Heart right ventricle (tissue), 16 donors: ENCODE measurements at regions not wholly inside any gene's neighbourhood (a gene's known extent, or its start where the extent isn't known, plus 50 kb on each side); places are given as distances from the start of the nearest gene placed in this dataset.

ENCODE experiments used
- ATAC-seq, 8 donors: fragments of 200-7000 bp; cut with Tn5 transposase; one replicate each; pipeline ENCODE4 v1.9.1; 2020; ENCODE audit warnings: mild to moderate bottlenecking in 8 of 8, moderate library complexity in 8 of 8, moderate number of reproducible peaks in 1 of 8
- DNase-seq, 2 donors: peaks; one replicate each; pipeline ENCODE4 v3.0.0-alpha.2; 2020
- H3K27ac ChIP-seq, 10 donors: fragments of 200-600 bp; sonication (generic) in 2 of 10; one replicate each; pipeline versions ENCODE4 v1.5.0 to v1.8.0; 2020 to 2022; ENCODE audit warnings: mild to moderate bottlenecking in 3 of 10
- H3K27me3 ChIP-seq, 7 donors: fragments of 200-600 bp; one replicate each; pipeline ENCODE4 v1.8.0; 2021 to 2022; ENCODE audit warnings: mild to moderate bottlenecking in 2 of 7
- H3K36me3 ChIP-seq, 9 donors: fragments of 200-600 bp; sonication (generic) in 1 of 9; one replicate each; pipeline versions ENCODE4 v1.5.0 to v1.8.0; 2020 to 2022; ENCODE audit warnings: mild to moderate bottlenecking in 2 of 9
- H3K4me1 ChIP-seq, 9 donors: fragments of 200-600 bp; sonication (generic) in 1 of 9; one replicate each; pipeline versions ENCODE4 v1.5.0 to v1.8.0; 2020 to 2022; ENCODE audit warnings: mild to moderate bottlenecking in 4 of 9
- H3K4me3 ChIP-seq, 10 donors: fragments of 200-600 bp; sonication (generic) in 2 of 10; one replicate each; pipeline versions ENCODE4 v1.5.0 to v1.8.0; 2020 to 2022; ENCODE audit warnings: mild to moderate bottlenecking in 7 of 10, moderate library complexity in 2 of 10
- H3K9me3 ChIP-seq, 11 donors: fragments of 200-600 bp in 10 of 11; sonication (generic) in 2 of 11; one replicate each; pipeline versions ENCODE4 v1.5.0 to v1.8.0; 2013 to 2022; ENCODE audit warnings: mild to moderate bottlenecking in 2 of 11, control low read depth in 1 of 11, moderate library complexity in 1 of 11
- WGBS, 2 donors: extraction: QIAGEN DNeasy Blood & Tissue Kit; methylation state at CpG; one replicate each; pipeline ENCODE4 v1.1.7; 2013; ENCODE audit warnings: inconsistent platforms in 1 of 2; 5-methylcytosine and 5-hydroxymethylcytosine counted together
- intact Hi-C, 10 donors: fragments of 100-400 bp; cut with DNase I; formaldehyde crosslinking; loops; one replicate each; pipeline versions ENCODE4 v1.11.1 to v1.14.2; 2022
- TF ChIP-seq, protein P1 (sequence below), 9 donors: fragments of 200-600 bp; sonication (generic) in 2 of 9; IDR thresholded peaks; one replicate each; pipeline versions ENCODE4 v1.5.0 to v1.8.0; 2021 to 2022; ENCODE audit warnings: antibody characterized with exemption in 9 of 9, mild to moderate bottlenecking in 5 of 9, moderate library complexity in 1 of 9
- donor health status: Arrhythmogenic right ventricular cardiomyopathy.
- donor health status: ischemic (EF 13 %, LVEDD 7.1; RV severe dilation, severe dysfunction).
- donor health status: healthy with polysubstance abuse.
- donor health status: DM: no; HTN: yes; CAD: no.
- donor health status: DM: no; HTN: no; CAD: no.
- donor health status: ischemic (EF 25% LVEDD 6.9; RV normal size, moderate dysfunction).
- donor health status: ischemic (EF 25% LVEDD 5.7; RV mildly dilated, moderate dysfunction).
- donor health status: healthy.
- donor health status: DM: yes; HTN: yes; CAD: no.
- donor health status: Ischemic cardiomyopathy.
- donor health status: ischemic (EF 35%, LVEDD 5.7; RV mildly dilated, moderate dysfunction).
- donor health status: nonischemic (EF 11% LVEDD 7.7; RV severe dilation, severe dysfunction).
- donor health status: DM: yes; HTN: yes; CAD: no.
- donor health status: PGD.
- donor health status: ischemic (EF 29% LVEDD 5.4; RV normal size, mild dysfunction).
- donor health status: nonischemic (EF 23%, LVEDD 6.1; RV moderate dilation, normal function).

- Histone ChIP-seq H3K27me3 (no peaks in the 10 kb centered on the region), H3K9me3 (no peaks in the 10 kb centered on the region), H3K36me3 (no peaks in the 10 kb centered on the region), H3K27ac (no peak overlapping the region), H3K4me1 (no peaks in the 10 kb centered on the region), H3K4me3 (no peak overlapping the region)
- intact Hi-C loops = no loop called here
- ATAC-seq = no peak
- 53 to 66% methylated on average over 2 of the region's 2 CpGs for WGBS, 2 donors
- TF ChIP-seq, protein P1, sequence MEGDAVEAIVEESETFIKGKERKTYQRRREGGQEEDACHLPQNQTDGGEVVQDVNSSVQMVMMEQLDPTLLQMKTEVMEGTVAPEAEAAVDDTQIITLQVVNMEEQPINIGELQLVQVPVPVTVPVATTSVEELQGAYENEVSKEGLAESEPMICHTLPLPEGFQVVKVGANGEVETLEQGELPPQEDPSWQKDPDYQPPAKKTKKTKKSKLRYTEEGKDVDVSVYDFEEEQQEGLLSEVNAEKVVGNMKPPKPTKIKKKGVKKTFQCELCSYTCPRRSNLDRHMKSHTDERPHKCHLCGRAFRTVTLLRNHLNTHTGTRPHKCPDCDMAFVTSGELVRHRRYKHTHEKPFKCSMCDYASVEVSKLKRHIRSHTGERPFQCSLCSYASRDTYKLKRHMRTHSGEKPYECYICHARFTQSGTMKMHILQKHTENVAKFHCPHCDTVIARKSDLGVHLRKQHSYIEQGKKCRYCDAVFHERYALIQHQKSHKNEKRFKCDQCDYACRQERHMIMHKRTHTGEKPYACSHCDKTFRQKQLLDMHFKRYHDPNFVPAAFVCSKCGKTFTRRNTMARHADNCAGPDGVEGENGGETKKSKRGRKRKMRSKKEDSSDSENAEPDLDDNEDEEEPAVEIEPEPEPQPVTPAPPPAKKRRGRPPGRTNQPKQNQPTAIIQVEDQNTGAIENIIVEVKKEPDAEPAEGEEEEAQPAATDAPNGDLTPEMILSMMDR (IDR thresholded peaks at IDR 0.05) = no peak
- DNase-seq = no peak
These were observed 260.9 kb upstream of the SLCO3A1 start for GRCh38 chr15:91592567-91592966.

GRCh38 chr15:91593067-91593466 lies 260.4 kb upstream of the SLCO3A1 start:
- TF ChIP-seq, protein P1 (IDR thresholded peaks at IDR 0.05) = no peak
- Histone ChIP-seq H3K36me3 (no peaks in the 10 kb centered on the region), H3K27ac (no peak overlapping the region), H3K9me3 (no peaks in the 10 kb centered on the region), H3K27me3 (peaks cover 0 to 4% (median 0%) of the 10 kb centered on the region in 7 donors), H3K4me1 (no peaks in the 10 kb centered on the region), H3K4me3 (no peak overlapping the region)
- intact Hi-C loops = no loop called here
- DNase-seq (no peak), ATAC-seq (no peak)

DNA sequence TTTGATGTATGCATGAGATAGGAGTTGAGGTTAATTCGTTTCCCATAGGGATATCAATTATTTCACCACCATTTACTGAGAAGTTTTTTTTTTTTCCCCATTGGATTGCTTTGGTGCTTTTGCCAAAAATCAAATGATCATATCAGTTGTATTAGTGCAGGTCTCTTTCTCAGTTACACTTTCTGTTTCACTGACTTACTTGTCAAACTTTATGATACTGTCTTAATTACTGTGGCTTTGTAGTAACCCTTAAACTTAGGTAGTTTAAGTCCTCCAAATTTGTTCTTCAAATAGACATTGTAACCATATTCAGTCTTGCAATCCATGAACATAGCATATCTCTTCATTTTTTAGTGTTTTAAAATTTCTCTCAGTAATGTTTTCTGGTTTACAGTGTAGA lies 259.9 kb upstream of the SLCO3A1 start:
- Histone ChIP-seq H3K27ac (no peak overlapping the region), H3K36me3 (no peaks in the 10 kb centered on the region), H3K9me3 (no peaks in the 10 kb centered on the region), H3K4me3 (no peak overlapping the region), H3K4me1 (no peaks in the 10 kb centered on the region), H3K27me3 (peaks cover 0 to 10% (median 0%) of the 10 kb centered on the region in 7 donors)
- intact Hi-C loops = no loop called here
- WGBS, 2 donors = 58 to 72% methylated on average over 1 of the region's 1 CpG
- DNase-seq (no peak), ATAC-seq (no peak)
- TF ChIP-seq, protein P1 (IDR thresholded peaks at IDR 0.05) = no peak

DNA sequence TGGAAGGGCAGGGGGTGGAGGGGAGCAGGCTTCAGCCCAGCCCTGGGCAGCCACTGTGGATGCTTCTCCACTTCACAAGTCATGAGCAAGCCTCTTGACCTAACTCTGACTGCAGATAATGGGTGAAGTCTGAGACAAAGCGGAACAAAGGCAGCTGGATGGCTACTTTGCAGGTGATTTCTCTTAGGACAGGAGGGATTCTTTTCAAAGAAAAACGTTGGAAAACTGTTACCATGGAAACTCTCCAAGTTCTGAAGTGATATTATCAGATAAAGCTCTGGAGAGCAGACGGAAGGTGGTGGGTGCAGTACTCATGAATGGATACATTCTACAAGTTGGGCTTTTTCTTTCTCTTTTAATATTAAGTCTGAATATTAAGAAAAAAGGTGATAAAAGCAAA lies 254.2 kb upstream of the SLCO3A1 start:
- DNase-seq (no peak), ATAC-seq (no peak)
- H3K4me3 ChIP-seq = no peak overlapping the region
- TF ChIP-seq, protein P1 (IDR thresholded peaks at IDR 0.05) = no peak
- H3K27ac ChIP-seq = no peak overlapping the region
- H3K36me3 ChIP-seq = no peaks in the 10 kb centered on the region
- WGBS, 2 donors = 43 to 44% methylated on average over 3 of the region's 3 CpGs
- intact Hi-C loops = no loop called here
- no peaks in the 10 kb centered on the region for H3K9me3 ChIP-seq
- no peaks in the 10 kb centered on the region for H3K4me1 ChIP-seq
- H3K27me3 ChIP-seq = peaks cover 0 to 13% (median 0%) of the 10 kb centered on the region in 7 donors
